ENCODE measurements at regions not wholly inside any gene's neighbourhood (a gene's known extent, or its start where the extent isn't known, plus 50 kb on each side); places are given as distances from the start of the nearest gene placed in this dataset.

GRCh38 chrX:125744914-125745313 lies 421.2 kb downstream of the DCAF12L2 start:
- TF ChIP-seq, protein P1, sequence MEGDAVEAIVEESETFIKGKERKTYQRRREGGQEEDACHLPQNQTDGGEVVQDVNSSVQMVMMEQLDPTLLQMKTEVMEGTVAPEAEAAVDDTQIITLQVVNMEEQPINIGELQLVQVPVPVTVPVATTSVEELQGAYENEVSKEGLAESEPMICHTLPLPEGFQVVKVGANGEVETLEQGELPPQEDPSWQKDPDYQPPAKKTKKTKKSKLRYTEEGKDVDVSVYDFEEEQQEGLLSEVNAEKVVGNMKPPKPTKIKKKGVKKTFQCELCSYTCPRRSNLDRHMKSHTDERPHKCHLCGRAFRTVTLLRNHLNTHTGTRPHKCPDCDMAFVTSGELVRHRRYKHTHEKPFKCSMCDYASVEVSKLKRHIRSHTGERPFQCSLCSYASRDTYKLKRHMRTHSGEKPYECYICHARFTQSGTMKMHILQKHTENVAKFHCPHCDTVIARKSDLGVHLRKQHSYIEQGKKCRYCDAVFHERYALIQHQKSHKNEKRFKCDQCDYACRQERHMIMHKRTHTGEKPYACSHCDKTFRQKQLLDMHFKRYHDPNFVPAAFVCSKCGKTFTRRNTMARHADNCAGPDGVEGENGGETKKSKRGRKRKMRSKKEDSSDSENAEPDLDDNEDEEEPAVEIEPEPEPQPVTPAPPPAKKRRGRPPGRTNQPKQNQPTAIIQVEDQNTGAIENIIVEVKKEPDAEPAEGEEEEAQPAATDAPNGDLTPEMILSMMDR (IDR thresholded peaks at IDR 0.05) = no peak
- no peak for TF ChIP-seq POLR2A (IDR thresholded peaks at IDR 0.05)
